IPS-20b (cell line): ENCODE measurements at regions not wholly inside any gene's neighbourhood (a gene's known extent, or its start where the extent isn't known, plus 50 kb on each side); places are given as distances from the start of the nearest gene placed in this dataset.
"Not testable (repeated sequence)": the region's sequence is repeated elsewhere in the genome, so short reads cannot be mapped to it uniquely, and the experiment has no call there.

Experiments
- H3K27ac ChIP-seq: one replicate; pipeline ENCODE4 v1.5.1; 2013; ENCODE audit warnings: low read length
- H3K27me3 ChIP-seq: 2 replicates; pipeline ENCODE4 v1.6.1; 2013; ENCODE audit warnings: mild to moderate bottlenecking, low read length, inconsistent platforms; ENCODE audit not compliant: insufficient read depth
- H3K36me3 ChIP-seq: 2 replicates; pipeline ENCODE4 v1.6.1; 2013; ENCODE audit warnings: low read depth, mild to moderate bottlenecking, inconsistent platforms, low read length, moderate library complexity; ENCODE audit not compliant: insufficient read depth
- H3K4me1 ChIP-seq: 2 replicates; pipeline ENCODE4 v1.6.1; 2013; ENCODE audit warnings: mild to moderate bottlenecking, control low read depth, inconsistent platforms, low read length, moderate library complexity; ENCODE audit not compliant: insufficient read depth
- H3K4me3 ChIP-seq: 2 replicates; pipeline ENCODE4 v1.5.1; 2013; ENCODE audit warnings: mild to moderate bottlenecking, low read length, inconsistent platforms
- H3K9ac ChIP-seq: 2 replicates; pipeline ENCODE4 v1.6.1; 2013; ENCODE audit warnings: low read depth, mild to moderate bottlenecking, inconsistent platforms, low read length, moderate library complexity
- H3K9me3 ChIP-seq: 2 replicates; pipeline ENCODE4 v1.6.1; 2013; ENCODE audit warnings: mild to moderate bottlenecking, low read depth, low read length, inconsistent platforms; ENCODE audit not compliant: insufficient read depth

DNA sequence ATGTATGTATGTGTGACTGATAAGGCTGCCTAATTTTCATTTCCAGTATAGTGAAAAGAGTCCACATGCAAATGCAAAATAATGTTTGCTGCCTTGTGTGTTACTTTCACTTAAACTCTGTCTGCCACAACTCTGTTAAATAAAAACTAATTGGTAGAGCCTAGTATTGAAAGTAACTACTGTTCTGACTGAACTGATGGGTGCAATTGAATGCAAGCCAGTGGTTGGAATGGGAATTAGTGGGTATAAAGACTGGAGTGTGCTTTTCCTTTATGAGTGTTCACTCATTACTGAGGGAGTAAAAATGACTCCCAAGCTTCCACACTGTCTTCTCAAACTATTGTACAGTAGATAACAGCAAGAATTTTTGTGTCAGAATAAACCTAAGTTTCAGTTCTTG lies 571.0 kb downstream of the TMTC2 start:
- Histone ChIP-seq H3K9ac (no peak overlapping the region), H3K36me3 (no peaks in the 10 kb centered on the region), H3K27ac (no peak overlapping the region), H3K4me1 (no peaks in the 10 kb centered on the region), H3K4me3 (no peak overlapping the region), H3K27me3 (no peaks in the 10 kb centered on the region), H3K9me3 (no peaks in the 10 kb centered on the region)

DNA sequence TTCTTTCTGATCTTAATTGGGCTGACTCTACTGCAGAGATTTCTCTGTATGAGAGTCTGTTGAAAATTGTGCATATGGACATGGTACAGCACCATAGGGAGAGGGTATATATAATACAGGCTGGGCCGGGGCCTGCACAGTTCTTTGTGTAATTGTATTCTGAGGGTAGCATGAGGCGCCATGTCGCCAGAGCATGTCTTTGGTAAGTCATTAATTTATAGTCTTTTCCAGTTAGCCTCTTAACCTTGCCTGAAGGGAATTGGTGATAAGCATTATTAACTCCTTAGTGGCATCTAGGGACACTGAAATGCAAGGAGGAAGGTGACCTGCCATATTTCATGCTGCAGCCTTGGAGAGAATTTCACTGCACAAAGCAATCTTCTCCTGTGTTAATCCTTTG lies 569.9 kb downstream of the TMTC2 start:
- no peak overlapping the region for H3K9ac ChIP-seq
- H3K27ac ChIP-seq, result no peak overlapping the region
- no peaks in the 10 kb centered on the region for H3K36me3 ChIP-seq
- no peaks in the 10 kb centered on the region for H3K9me3 ChIP-seq
- H3K4me3 ChIP-seq, result no peak overlapping the region
- H3K4me1 ChIP-seq, result no peaks in the 10 kb centered on the region
- H3K27me3 ChIP-seq, result no peaks in the 10 kb centered on the region

DNA sequence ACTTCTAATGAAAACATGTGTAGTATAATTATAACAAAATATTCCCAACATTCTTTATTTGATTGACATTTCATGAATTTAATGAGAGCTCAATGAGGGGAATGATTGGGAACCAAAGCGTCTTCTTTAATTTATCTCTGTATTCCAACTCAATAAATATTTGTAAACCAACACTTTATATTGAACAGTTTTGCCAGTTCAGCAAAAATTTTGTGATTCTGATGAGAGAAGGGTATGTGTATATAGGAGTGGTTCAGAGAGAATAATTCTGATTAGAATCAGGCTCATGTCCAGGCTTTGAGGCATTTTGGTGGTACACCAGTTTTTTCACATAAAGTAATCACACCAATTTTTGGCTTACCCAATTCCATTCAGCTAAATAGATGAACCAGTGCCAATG lies 564.2 kb downstream of the TMTC2 start:
- no peaks in the 10 kb centered on the region for H3K4me1 ChIP-seq
- H3K4me3 ChIP-seq, result no peak overlapping the region
- H3K27me3 ChIP-seq, result no peaks in the 10 kb centered on the region
- no peak overlapping the region for H3K9ac ChIP-seq
- no peak overlapping the region for H3K27ac ChIP-seq
- no peaks in the 10 kb centered on the region for H3K9me3 ChIP-seq
- H3K36me3 ChIP-seq, result no peaks in the 10 kb centered on the region

DNA sequence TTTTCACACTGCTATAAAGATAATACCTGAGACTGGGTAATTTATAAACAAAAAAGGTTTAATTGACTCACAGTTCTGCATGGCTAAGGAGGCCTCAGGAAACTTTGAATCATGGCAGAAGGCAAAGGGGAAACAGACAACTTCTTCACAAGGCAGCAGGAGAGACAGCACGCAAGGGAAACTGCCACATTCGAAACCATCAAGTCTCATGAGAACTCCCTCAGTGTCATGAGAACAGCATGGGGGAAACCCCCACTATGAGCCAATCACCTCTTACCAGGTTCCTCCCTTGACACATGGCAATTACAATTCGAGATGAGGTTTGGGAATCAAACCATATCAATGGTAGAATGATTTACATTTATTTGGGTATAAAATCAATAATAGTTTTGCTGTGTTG lies 558.5 kb downstream of the TMTC2 start:
- Histone ChIP-seq H3K27ac (no peak overlapping the region), H3K36me3 (no peaks in the 10 kb centered on the region), H3K4me1 (no peaks in the 10 kb centered on the region), H3K9ac (no peak overlapping the region), H3K4me3 (no peak overlapping the region), H3K27me3 (no peaks in the 10 kb centered on the region), H3K9me3 (no peaks in the 10 kb centered on the region)

DNA sequence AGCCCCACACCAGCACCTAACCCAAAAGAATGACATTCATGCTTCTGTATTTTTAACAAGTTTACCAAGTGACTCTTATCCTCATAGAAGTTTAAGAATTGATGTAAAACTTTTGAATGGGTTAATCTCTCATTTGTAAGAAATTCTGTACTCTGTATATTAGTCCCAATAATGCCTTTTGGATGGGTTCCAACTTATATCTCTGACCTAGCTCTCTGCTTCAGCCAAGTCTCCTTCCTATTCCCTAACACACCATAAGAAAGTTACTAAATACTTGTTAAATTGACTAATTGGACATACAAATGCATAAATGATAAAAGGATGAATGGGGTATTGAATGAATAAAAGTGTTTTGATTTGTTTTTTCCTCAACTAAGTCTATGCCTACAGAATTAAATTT lies 557.3 kb downstream of the TMTC2 start:
- no peaks in the 10 kb centered on the region for H3K27me3 ChIP-seq
- H3K9me3 ChIP-seq, result no peaks in the 10 kb centered on the region
- no peaks in the 10 kb centered on the region for H3K4me1 ChIP-seq
- H3K27ac ChIP-seq, result no peak overlapping the region
- H3K4me3 ChIP-seq, result no peak overlapping the region
- H3K9ac ChIP-seq, result no peak overlapping the region
- H3K36me3 ChIP-seq, result no peaks in the 10 kb centered on the region

DNA sequence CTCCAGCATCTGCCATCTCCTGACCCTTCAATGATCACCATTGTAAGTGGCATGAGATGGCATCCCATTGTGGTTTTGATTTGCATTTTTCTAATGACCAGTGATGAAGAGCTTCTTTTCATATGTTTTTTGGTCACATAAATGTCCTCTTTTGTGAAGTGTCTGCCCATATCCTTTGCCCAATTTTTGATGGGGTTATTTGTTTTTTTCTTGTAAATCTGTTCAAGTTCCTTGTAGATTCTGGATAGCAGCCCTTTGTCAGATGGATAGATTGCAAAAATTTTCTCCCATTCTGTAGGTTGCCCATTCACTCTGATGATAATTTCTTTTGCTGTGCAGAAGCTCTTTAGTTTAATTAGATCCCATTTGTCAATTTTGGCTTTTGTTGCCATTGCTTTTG lies 547.3 kb downstream of the TMTC2 start:
- H3K4me1 ChIP-seq, H3K36me3 ChIP-seq, H3K27ac ChIP-seq, H3K9me3 ChIP-seq, H3K4me3 ChIP-seq, H3K9ac ChIP-seq, H3K27me3 ChIP-seq: not testable (repeated sequence)

DNA sequence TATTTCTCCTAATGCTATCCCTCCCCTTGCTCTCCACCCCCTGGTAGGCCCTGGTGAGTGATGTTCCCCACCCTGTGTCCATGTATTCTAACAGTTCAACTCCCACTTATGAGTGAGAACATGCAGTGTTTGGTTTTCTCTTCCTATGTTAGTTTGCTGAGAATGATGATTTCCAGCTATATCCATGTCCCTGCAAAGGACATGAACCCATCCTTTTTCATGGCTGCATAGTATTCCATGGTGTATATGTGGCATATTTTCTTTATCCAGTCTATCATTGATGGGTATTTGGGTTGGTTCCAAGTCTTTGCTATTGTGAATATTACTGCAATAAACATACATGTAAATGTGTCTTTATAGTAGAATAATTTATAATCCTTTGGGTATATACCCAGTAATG lies 540.3 kb downstream of the TMTC2 start:
- H3K4me3 ChIP-seq, H3K27me3 ChIP-seq, H3K36me3 ChIP-seq, H3K9ac ChIP-seq, H3K9me3 ChIP-seq, H3K27ac ChIP-seq, H3K4me1 ChIP-seq: not testable (repeated sequence)

DNA sequence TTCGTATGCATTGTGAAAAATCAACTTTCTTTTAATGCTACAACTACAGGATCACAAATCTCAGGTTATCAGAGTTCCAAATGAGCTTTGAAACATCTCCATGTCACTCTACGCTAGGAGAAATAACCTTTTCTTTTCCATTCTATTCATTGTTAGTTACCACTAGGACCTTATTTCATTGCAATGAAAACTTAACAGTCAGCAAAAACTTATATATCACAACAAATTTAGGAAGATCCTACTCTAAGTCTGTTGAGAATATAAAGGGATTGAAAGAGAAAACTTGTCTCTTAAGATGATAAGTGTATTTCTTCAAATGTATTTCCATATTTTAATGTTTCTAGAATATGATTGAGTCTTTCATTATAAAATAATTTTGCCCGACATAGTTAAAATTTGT lies 539.1 kb downstream of the TMTC2 start:
- no peak overlapping the region for H3K4me3 ChIP-seq

DNA sequence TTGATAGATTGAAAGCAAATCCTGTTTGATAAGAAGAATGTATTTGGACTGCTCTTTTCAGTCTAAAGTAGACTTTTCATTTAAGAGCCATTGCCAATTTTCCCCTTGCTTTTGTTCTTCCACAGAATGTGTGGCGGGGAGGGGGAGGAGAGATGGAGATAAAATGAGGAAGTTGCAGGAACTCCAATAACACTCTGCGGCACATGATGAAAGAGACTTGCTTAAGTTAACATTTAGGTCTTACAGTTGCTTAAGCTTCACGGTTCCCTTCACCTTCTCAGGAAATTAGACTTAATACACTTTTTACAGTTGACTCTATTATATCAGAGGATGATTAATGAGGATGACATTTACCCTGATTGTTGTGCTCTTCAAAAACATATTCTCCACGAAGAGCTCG lies 537.3 kb downstream of the TMTC2 start:
- no peaks in the 10 kb centered on the region for H3K27me3 ChIP-seq
- no peaks in the 10 kb centered on the region for H3K9me3 ChIP-seq
- no peak overlapping the region for H3K4me3 ChIP-seq
- no peaks in the 10 kb centered on the region for H3K4me1 ChIP-seq
- H3K27ac ChIP-seq, result no peak overlapping the region
- no peak overlapping the region for H3K9ac ChIP-seq
- H3K36me3 ChIP-seq, result no peaks in the 10 kb centered on the region

More for the DNA sequence above, 539.1 kb downstream of the TMTC2 start:
- no peaks in the 10 kb centered on the region for H3K9me3 ChIP-seq
- no peak overlapping the region for H3K9ac ChIP-seq
- no peaks in the 10 kb centered on the region for H3K36me3 ChIP-seq
- no peak overlapping the region for H3K27ac ChIP-seq
- H3K4me1 ChIP-seq, result no peaks in the 10 kb centered on the region
- H3K27me3 ChIP-seq, result no peaks in the 10 kb centered on the region

DNA sequence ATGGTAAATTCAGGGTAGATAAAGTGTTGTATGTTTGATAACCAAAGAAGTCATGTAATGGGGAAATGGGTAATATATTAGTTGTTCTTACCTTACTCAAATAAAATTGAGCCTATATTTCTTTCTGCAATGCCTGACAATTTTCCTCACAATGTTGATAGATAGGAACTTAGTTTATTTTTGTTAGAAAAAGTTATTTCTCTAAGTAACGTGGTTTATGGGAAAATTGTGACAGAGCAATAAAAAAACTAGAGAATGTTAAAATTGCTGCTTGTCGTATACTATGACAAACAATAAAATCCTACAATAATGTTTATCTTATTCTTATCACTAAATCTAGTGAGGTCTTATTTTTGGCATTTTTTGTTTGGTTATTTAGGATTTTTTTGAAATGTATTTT lies 534.1 kb downstream of the TMTC2 start:
- H3K27ac ChIP-seq, result no peak overlapping the region
- H3K27me3 ChIP-seq, result no peaks in the 10 kb centered on the region
- H3K9ac ChIP-seq, result no peak overlapping the region
- H3K4me1 ChIP-seq, result no peaks in the 10 kb centered on the region
- H3K36me3 ChIP-seq, result no peaks in the 10 kb centered on the region
- H3K4me3 ChIP-seq, result no peak overlapping the region
- H3K9me3 ChIP-seq, result no peaks in the 10 kb centered on the region

DNA sequence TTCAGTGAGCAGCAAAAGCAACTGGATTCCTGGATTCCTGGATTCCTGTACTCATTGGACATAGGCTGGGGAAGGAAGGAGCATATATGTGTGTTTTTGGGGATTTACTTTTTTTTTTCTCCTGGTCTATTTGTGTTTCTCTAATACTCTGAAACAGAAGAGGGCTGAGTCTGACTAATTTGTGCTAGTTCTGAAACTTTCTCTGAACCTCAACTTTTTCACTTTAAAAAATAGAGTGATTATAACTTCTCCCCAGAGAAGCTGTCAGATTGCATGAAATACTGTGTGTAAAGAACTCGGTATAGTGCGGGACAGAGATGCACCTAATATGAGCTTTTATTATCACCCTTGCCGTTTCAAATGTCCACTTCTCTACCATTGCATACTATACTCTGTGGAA lies 529.5 kb downstream of the TMTC2 start:
- H3K27me3 ChIP-seq, result no peaks in the 10 kb centered on the region
- no peak overlapping the region for H3K27ac ChIP-seq
- H3K9ac ChIP-seq, result no peak overlapping the region
- H3K4me1 ChIP-seq, result peaks cover 6% of the 10 kb centered on the region; the same call in 1 of the 2 replicates
- H3K36me3 ChIP-seq, result no peaks in the 10 kb centered on the region
- H3K4me3 ChIP-seq, result no peak overlapping the region
- H3K9me3 ChIP-seq, result no peaks in the 10 kb centered on the region

DNA sequence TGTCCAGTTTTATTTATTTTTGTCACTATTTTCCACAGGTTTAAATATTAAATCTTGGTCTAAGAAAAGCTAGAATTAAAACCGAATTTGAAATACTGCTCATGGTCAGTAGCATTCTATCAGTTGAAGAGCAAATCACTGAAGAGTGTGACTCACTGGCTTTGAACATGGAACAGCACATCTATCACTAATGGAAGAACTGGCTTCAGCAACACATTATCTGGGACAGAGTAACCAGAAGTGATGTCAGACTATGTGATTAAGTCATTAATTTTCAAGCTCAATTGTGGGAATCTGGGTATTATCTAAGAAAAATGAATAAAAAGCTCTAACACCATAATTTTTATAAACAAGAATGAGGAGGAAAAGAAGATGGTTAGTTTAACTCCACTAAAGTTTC lies 527.5 kb downstream of the TMTC2 start:
- Histone ChIP-seq H3K27me3 (no peaks in the 10 kb centered on the region), H3K36me3 (no peaks in the 10 kb centered on the region), H3K9me3 (no peaks in the 10 kb centered on the region), H3K4me1 (peaks cover 6% of the 10 kb centered on the region; the same call in 1 of the 2 replicates), H3K4me3 (no peak overlapping the region), H3K9ac (no peak overlapping the region), H3K27ac (no peak overlapping the region)

DNA sequence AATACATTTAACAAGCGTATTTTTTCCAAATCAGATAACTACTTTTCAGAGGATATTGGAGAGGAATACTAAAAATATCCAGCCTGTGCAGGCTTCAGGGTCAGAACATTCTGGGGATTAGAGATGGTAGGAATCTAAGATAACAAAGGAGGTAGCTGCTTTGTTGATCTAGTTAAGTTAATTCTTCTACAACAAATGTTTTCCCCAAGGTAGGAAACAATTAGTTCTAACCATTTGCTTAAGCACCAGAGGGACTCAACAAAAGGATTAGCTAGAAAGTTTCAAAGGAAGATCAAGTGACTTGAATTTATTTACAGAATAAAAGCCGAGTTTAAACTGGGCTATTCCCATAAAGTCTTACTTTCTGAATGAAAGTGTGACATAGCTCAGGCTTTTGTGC lies 524.2 kb downstream of the TMTC2 start:
- no peaks in the 10 kb centered on the region for H3K36me3 ChIP-seq
- H3K9me3 ChIP-seq, result no peaks in the 10 kb centered on the region
- H3K9ac ChIP-seq, result no peak overlapping the region; the same call in 1 of the 2 replicates
- H3K27me3 ChIP-seq, result no peaks in the 10 kb centered on the region
- peaks cover 6% of the 10 kb centered on the region; the same call in 1 of the 2 replicates for H3K4me1 ChIP-seq
- H3K27ac ChIP-seq, result no peak overlapping the region
- H3K4me3 ChIP-seq, result 0 out of 2 replicates have a peak overlapping the region, but pooled peaks have one; percentile 1
